ENCODE measurements at regions not wholly inside any gene's neighbourhood (a gene's known extent, or its start where the extent isn't known, plus 50 kb on each side); places are given as distances from the start of the nearest gene placed in this dataset.

GRCh38 chr7:92997719-92998118 lies 120.1 kb downstream of the SAMD9 start:
- DNase-seq = no peak
- no peak overlapping the region for H3K27ac ChIP-seq
- intact Hi-C loops (cut with DNase I) = no loop called here
- H3K4me3 ChIP-seq = no peak overlapping the region
- no peak for TF ChIP-seq CTCF (IDR thresholded peaks at IDR 0.05)
- TF ChIP-seq POLR2A (IDR thresholded peaks at IDR 0.05) = no peak
- no peaks in the 10 kb centered on the region for H3K9me3 ChIP-seq
- no peaks in the 10 kb centered on the region for H3K36me3 ChIP-seq
- H3K4me1 ChIP-seq = no peaks in the 10 kb centered on the region
- no peaks in the 10 kb centered on the region for H3K27me3 ChIP-seq

GRCh38 chr7:92997152-92997551 lies 120.6 kb downstream of the SAMD9 start:
- intact Hi-C loops (cut with DNase I) = no loop called here
- DNase-seq = no peak
- 20 to 58% methylated on average over 1 to 2 of the region's 2 CpGs for WGBS, 2 donors
- no peak for TF ChIP-seq POLR2A (IDR thresholded peaks at IDR 0.05)
- no peak for TF ChIP-seq CTCF (IDR thresholded peaks at IDR 0.05)
- Histone ChIP-seq H3K27ac (no peak overlapping the region), H3K9me3 (no peaks in the 10 kb centered on the region), H3K27me3 (no peaks in the 10 kb centered on the region), H3K36me3 (no peaks in the 10 kb centered on the region), H3K4me1 (no peaks in the 10 kb centered on the region), H3K4me3 (no peak overlapping the region)

GRCh38 chr7:92994901-92995300 lies 122.9 kb downstream of the SAMD9 start:
- Histone ChIP-seq H3K36me3 (no peaks in the 10 kb centered on the region), H3K9me3 (no peaks in the 10 kb centered on the region), H3K4me1 (no peaks in the 10 kb centered on the region), H3K27me3 (no peaks in the 10 kb centered on the region), H3K27ac (no peak overlapping the region), H3K4me3 (no peak overlapping the region)
- TF ChIP-seq CTCF (IDR thresholded peaks at IDR 0.05) (no peak), POLR2A (IDR thresholded peaks at IDR 0.05) (no peak)
- intact Hi-C loops (cut with DNase I) = no loop called here
- no peak for DNase-seq
- WGBS, 2 donors = 66 to 86% methylated on average over 2 of the region's 2 CpGs

- DNase-seq = no peak
- Histone ChIP-seq H3K36me3 (no peaks in the 10 kb centered on the region), H3K4me3 (no peak overlapping the region), H3K4me1 (no peaks in the 10 kb centered on the region), H3K9me3 (no peaks in the 10 kb centered on the region), H3K27ac (no peak overlapping the region), H3K27me3 (no peaks in the 10 kb centered on the region)
- intact Hi-C loops (cut with DNase I) = no loop called here
- WGBS, 2 donors = 88 to 89% methylated on average over 1 of the region's 1 CpG
- no peak for TF ChIP-seq POLR2A (IDR thresholded peaks at IDR 0.05)
- TF ChIP-seq CTCF (IDR thresholded peaks at IDR 0.05) = no peak
These were observed 124.8 kb downstream of the SAMD9 start for GRCh38 chr7:92992932-92993331.

- H3K4me1 ChIP-seq = no peaks in the 10 kb centered on the region
- no peak overlapping the region for H3K27ac ChIP-seq
- H3K4me3 ChIP-seq = no peak overlapping the region
- H3K9me3 ChIP-seq = no peaks in the 10 kb centered on the region
- TF ChIP-seq POLR2A (IDR thresholded peaks at IDR 0.05) (no peak), CTCF (IDR thresholded peaks at IDR 0.05) (no peak)
- no peaks in the 10 kb centered on the region for H3K36me3 ChIP-seq
- intact Hi-C loops (cut with DNase I) = no loop called here
- H3K27me3 ChIP-seq = no peaks in the 10 kb centered on the region
- 53 to 66% methylated on average over 3 of the region's 3 CpGs for WGBS, 2 donors
- no peak for DNase-seq
These were observed 125.3 kb downstream of the SAMD9 start for GRCh38 chr7:92992483-92992882.
